Stimulated activated CD4-positive, alpha-beta T cell treated with anti-CD3 and anti-CD28 coated beads, Interleukin-12 subunit alpha, Interleukin-12 subunit beta, amount 100 ng/mL, for 48 hours (primary cell): ENCODE measurements at regions not wholly inside any gene's neighbourhood (a gene's known extent, or its start where the extent isn't known, plus 50 kb on each side); places are given as distances from the start of the nearest gene placed in this dataset.
A peak's percentile ranks its signal among the peaks of the same experiment; 100 is the strongest.

Experiments
- DNase-seq, 3 donors: peaks; one replicate each; pipeline ENCODE4 v3.0.0-alpha.2; 2020; ENCODE audit warnings: low read depth in 2 of 3, low spot score in 1 of 3

DNA sequence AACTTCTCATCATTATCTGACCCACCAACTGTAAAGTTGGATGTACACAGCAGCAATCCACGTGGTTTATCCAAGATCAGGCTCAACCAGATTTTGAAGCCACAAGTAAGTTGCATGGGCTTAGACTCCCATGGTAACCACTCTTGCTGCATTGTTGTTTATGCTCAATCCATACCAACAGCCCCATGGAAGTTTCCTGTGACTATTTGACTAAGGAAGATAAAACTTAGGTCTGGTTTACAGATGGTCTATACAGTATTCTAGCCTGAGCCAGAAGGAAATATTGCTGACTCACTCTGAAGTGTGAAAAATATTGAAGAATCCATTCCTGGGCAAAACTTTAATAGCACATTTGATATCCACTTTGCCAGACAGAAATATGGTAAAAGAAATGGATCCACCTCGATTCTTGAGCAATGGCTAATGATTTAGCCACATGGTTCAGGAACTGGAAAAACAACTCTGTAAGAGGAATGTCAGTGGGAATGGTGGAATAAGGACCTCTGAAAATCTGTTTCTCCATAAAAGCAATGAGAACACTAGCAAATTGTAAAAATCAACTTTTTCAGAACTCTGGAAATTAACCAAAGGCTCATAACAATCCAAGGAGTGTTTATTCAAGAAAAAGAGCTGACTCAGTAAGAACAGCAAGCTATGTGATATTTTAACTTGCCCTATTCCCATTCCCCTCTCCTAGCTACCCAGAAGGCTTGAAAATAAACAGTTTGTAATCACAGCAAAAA, 162.9 kb upstream of the STT3B start:
- no peak for DNase-seq

GRCh38 chr3:31370380-31370666, 162.4 kb upstream of the STT3B start:
- no peak for DNase-seq

DNA sequence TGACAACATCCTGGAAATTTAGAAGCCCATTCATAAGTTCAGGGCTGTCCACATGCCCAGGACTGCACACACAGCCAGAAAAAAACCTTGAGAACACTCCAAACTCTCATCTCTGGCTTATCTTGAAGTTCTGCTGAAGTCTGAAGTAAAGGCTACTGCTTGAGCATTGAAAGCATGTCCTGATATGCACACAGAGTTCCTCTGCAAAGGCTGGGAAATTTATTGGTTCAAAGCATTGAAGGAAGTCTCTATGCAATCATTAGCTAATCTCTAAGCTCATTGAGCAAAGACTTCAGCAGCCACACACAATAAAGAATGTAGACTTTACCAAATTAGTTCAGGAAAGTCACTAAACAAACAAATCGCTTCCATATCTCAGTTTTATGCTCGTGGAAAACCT, 162.0 kb upstream of the STT3B start:
- DNase-seq, result no peak

DNA sequence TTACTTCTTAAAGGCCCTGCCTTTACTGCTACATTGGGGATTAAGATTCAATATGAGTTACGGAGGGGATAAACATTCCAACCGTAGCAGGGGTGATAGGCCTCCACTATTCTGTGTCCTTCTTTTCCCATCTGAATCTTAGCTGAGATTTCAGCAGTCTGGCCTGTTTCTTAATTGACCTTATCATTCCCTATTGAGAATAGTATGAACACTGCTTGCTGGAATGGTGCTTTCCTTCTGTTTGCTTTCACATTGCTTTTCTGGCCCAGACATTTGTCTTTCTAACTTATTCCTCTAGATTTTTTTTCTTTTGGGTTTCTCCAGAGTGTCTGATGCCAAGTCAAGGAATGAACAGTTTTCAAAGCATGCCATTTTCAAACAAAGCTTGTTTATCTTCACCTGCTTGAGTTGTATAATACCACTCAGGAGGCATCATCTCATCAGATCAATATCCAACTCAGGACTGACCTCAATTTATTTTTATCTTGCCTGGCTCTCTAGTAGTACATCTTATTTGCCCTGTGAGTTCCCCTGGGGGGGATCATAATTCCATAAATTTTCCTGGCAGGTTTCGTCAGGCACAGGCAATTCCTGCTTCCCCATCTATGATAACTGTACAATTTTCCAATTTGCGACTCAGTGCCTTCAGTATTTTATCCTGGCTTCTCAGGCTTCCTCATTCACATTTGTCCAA, 161.1 kb upstream of the STT3B start:
- DNase-seq, result no peak

DNA sequence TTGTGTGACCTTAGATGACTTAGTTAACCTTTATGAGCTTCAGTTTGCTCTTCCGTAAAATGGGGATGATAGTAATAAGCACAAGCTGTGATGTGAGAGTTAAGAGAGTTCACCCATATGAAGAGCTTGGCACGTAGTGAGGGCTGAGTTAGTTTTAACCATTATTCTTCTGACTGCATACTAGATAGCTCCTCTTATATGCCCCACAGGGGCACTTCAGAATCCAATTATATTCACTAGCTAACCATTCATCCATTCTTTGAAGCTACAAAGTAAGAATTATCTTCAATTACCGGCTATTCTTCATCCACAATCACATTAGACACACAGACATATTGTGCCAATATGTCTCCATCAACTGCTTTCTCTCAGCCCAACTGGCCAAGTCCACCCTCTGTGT, 159.0 kb upstream of the STT3B start:
- DNase-seq, result no peak

DNA sequence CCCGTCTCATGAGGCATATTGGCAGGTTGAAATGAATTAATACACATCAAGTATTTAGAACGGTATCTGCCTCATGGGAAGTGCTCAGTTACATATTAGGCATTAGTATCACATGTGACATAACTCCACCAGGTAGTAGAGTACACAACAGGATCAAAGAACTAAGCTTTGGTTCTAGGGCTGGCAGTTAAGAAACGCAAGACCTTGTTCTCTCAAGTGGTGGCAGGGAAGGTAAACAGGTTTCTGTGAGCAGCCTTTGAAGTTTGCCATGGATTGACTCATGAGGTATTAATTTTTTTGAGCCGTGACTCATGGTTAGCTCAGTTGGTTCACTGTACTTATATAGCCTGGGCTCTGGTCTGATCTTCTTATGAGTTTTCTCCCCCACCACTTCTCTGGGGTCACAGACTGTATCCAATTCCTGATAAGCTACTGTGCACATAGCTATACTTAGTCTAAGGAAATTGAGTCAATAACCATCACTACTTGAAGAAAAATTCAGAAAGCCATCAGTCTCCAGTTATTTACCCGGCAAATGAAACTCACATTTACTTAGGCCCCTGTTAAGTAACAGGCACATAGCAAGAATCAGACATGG, 155.6 kb upstream of the STT3B start:
- peak in 1 of 3 donors; percentile 12 for DNase-seq

DNA sequence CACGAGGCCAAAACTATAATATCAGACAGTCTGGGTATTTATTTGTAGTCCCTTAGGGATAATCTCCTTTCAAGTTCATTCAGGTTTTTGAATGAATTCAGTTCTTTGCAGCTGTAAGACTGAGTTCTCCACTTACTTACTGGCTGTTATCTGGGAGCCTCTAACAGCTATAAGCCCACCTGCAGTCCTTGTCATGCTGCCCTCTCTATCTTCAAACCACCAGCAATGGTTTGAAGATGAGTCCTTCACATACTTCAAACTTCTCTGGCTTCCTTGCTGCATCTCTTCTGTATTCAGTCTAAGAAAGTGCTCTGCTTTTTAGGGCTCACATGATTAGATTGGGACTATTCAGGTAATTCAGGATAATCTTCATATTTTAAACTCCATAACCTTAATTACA, 154.5 kb upstream of the STT3B start:
- DNase-seq, result no peak

GRCh38 chr3:31379598-31379997, 153.1 kb upstream of the STT3B start:
- no peak for DNase-seq

DNA sequence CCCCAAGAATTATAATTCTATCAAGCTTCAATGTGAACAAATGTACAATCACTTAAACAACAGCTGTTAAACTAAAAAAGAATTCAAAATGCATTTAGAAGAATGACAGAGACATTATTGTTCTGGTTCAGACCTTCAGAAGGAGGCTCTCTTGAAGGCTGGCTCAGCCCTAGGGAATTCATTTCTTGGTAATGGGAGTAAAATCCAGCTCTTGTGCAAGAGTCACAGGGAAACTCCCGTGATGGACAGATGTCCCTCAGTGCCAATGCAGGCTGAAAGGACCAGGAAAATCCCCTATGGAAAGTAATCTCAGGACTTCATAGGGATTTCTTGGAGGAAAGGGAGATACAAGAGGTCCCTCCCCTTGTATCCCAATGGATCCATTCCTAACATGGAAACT, 149.9 kb upstream of the STT3B start:
- DNase-seq, result no peak

DNA sequence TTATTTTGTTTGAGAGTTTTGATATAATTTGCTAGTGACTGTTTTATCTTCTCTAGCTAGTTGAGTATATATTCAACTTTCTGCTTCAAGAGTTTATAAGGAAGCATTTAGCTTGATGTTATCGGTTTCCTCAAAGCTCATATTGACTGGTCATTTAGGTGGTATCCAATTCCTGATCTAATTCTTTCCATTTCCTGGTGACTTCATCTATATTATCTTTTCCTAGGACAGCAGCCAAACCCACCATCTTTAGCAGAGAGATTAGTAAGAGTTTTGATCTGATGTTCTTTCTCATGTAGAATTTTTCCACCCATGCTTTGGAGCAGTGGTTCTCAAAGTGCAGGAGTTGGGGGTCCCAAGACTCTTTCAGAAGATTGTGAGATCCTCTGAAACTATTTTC, 148.6 kb upstream of the STT3B start:
- DNase-seq, result no peak

DNA sequence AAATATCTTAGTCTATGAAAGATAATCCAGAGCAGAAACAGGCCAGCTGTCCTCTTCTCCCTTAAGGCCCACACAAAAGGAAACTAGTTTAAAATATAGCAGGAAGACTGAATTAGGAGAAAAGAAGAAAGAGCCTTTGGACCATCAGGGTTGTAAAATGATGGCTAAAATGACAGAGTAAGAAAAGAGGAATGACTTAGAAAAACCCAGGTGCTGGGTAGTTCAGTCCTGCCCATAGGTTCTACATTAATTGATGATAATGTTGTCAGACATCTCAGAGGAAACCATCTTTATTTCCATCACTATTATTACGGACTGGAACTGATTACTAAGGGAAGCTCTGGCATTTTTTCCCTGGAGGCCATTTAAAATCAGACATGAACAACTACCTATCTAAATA, 142.8 kb upstream of the STT3B start:
- no peak for DNase-seq

DNA sequence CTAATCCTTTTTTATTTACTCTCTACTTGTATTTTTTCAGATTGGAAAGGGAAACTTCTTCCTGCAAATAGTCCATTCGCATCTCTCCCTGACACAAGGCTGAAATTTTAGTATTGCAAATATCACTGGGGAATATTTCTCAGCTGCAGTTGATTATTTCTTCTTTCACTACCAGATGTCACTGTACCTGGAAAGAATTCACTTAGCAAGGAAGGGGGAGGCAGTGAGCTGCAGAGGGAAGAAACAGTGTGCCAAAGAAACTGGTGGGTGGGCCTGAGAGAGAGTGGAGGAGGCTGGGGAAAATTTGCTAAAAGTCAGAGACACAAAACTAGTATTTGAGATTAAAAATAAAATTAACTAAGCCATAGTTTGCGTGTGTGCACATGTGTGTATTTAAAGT, 142.3 kb upstream of the STT3B start:
- DNase-seq, result no peak

GRCh38 chr3:31391150-31391549, 141.6 kb upstream of the STT3B start:
- no peak for DNase-seq

DNA sequence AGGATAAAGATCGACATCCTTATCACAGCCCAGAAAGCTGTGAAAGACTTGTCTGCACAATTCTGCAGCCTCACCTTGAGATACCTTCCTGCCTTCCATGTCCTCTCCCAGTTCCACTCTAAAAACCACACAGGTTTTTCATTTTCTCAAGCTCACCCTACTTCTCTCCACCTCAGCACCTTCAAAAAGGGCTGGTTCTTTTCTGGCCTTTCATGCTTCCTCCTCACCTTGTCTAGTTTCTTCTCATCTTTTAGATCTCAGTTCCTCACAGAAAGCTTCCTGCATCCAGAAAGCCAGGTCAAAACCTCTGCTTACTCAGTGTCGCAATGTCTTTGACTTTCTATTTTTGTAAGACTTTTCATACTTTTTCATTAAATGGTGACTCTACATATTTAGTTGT, 140.2 kb upstream of the STT3B start:
- DNase-seq, result no peak

DNA sequence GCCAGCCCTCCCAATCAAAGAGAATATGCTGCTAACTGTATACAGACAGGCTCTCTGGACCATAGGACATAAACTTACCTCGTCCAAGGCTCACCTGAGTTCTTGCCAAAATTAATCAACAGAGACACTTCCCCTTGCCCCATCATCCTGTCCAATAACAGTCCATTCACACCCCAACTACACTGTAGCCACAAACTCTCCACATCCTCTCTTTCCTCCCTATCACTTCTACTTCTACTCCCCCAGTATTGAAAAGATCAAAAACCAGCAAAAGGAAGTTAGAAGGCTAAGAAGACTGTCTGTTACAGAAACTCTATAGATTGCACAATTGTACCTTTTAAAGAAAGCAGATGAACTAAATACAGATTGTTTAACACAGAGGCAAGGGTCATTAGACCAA, 133.5 kb upstream of the STT3B start:
- no peak for DNase-seq

- DNase-seq, result no peak
Measured at GRCh38 chr3:31402117-31402516, 130.6 kb upstream of the STT3B start.

DNA sequence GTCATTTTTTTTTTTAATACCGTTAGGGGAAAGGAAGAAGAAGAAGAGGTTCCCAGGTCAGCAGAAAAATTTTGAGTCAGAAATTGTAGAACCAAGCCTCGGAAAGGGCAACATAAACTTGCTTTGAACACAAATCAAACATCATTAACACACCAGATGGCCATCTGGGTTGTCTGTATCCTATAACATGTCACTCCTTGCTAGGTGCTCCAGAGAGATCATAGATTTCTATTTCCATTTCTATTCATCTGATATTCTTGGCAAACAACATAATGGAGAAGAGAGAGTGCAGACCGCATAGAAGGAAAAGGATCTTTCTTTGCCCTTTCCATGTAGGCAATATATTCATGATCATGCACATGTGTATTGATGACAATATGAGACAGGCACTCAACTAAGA, 129.5 kb upstream of the STT3B start:
- DNase-seq, result no peak

GRCh38 chr3:31404871-31405270, 127.9 kb upstream of the STT3B start:
- DNase-seq, result no peak

DNA sequence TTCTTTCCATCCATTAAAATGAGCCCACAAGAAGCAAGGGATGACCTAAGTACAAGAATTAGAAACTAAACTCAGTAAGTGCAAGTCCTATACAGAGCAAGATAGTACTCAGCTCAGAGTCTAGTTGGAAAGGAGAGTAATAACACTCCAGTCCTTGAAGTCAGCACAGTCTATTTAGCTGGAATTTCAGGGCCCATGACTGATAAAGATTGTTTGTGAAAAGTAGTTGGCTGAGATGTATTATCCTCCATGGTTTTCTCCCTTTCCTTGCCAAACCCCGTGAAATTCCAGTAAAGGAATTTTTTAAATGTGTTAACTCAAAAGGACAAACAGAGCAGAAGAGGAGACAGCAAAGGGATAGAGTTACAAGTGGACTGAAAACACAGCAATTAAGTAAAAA, 127.2 kb upstream of the STT3B start:
- DNase-seq, result no peak

GRCh38 chr3:31406896-31407295, 125.8 kb upstream of the STT3B start:
- DNase-seq, result no peak

- no peak for DNase-seq
Measured at GRCh38 chr3:31407665-31408064, 125.1 kb upstream of the STT3B start.

- DNase-seq, result no peak
Measured at GRCh38 chr3:31408720-31409119, 124.0 kb upstream of the STT3B start.

- no peak for DNase-seq
Measured at GRCh38 chr3:31409389-31409788, 123.3 kb upstream of the STT3B start.
